DOHH2 (cell line): ENCODE measurements at regions not wholly inside any gene's neighbourhood (a gene's known extent, or its start where the extent isn't known, plus 50 kb on each side); places are given as distances from the start of the nearest gene placed in this dataset.
"Not testable (repeated sequence)": the region's sequence is repeated elsewhere in the genome, so short reads cannot be mapped to it uniquely, and the experiment has no call there.

Experiments
- H3F3A ChIP-seq: fragments of 200-600 bp; sonication (generic), shearing (Covaris generic); 2 replicates; pipeline ENCODE4 v1.6.0; 2016; ENCODE audit warnings: antibody characterized with exemption, mild to moderate bottlenecking; ENCODE audit not compliant: control insufficient read depth, insufficient read depth
- H3K27ac ChIP-seq: fragments of 200-600 bp; sonication (generic); 2 replicates; pipeline ENCODE4 v1.5.1; 2014; ENCODE audit warnings: low read depth, mild to moderate bottlenecking, low read length, moderate library complexity
- H3K27me3 ChIP-seq: fragments of 200-600 bp; sonication (generic); 2 replicates; pipeline ENCODE4 v1.6.1; 2014; ENCODE audit warnings: mild to moderate bottlenecking, low read length, mixed read lengths; ENCODE audit not compliant: control insufficient read depth
- H3K36me3 ChIP-seq: fragments of 200-600 bp; sonication (generic); 2 replicates; pipeline ENCODE4 v1.6.1; 2014; ENCODE audit warnings: mild to moderate bottlenecking, low read length, moderate library complexity, mixed read lengths; ENCODE audit not compliant: control insufficient read depth
- H3K4me1 ChIP-seq: fragments of 200-600 bp; sonication (generic); 2 replicates; pipeline ENCODE4 v1.6.1; 2014; ENCODE audit warnings: mild to moderate bottlenecking, low read length, mixed read lengths; ENCODE audit not compliant: control insufficient read depth
- H3K4me2 ChIP-seq: fragments of 200-600 bp; sonication (generic); 2 replicates; pipeline ENCODE4 v1.6.0; 2014; ENCODE audit warnings: mild to moderate bottlenecking, low read length, moderate library complexity
- H3K4me3 ChIP-seq: fragments of 200-600 bp; sonication (generic); 2 replicates; pipeline ENCODE4 v1.5.1; 2014; ENCODE audit warnings: mild to moderate bottlenecking, low read length, mixed read lengths
- H3K79me2 ChIP-seq: fragments of 200-600 bp; sonication (generic); 2 replicates; pipeline ENCODE4 v1.6.1; 2014; ENCODE audit warnings: mild to moderate bottlenecking, low read length, mixed read lengths; ENCODE audit not compliant: control insufficient read depth
- H3K9me2 ChIP-seq: fragments of 200-600 bp; sonication (generic); replicated peaks from 2 replicates; pipeline ENCODE4 v1.6.1; 2014; ENCODE audit warnings: mild to moderate bottlenecking, low read length, mixed read lengths; ENCODE audit not compliant: control insufficient read depth
- H3K9me3 ChIP-seq: fragments of 200-600 bp; sonication (generic); 2 replicates; pipeline ENCODE4 v1.6.1; 2014; ENCODE audit warnings: antibody characterized with exemption, low read length, mixed read lengths; ENCODE audit not compliant: control insufficient read depth, insufficient read depth
- H4K20me1 ChIP-seq: fragments of 200-600 bp; sonication (generic); 2 replicates; pipeline ENCODE4 v1.6.0; 2014; ENCODE audit warnings: low read depth, mild to moderate bottlenecking, antibody characterized with exemption, low read length, moderate library complexity; ENCODE audit not compliant: control insufficient read depth, insufficient read depth
- EZH2phosphoT487 ChIP-seq: fragments of 200-600 bp; sonication (generic); IDR thresholded peaks from 2 replicates; pipeline ENCODE4 v1.6.1; 2017; ENCODE audit warnings: borderline replicate concordance, mild to moderate bottlenecking, antibody characterized with exemption, low read length, moderate library complexity, mixed read lengths
- TF ChIP-seq, protein P1 (sequence below): fragments of 200-600 bp; sonication (generic); IDR thresholded peaks from one replicate; pipeline ENCODE4 v1.5.1; 2014; ENCODE audit warnings: antibody characterized with exemption, mild to moderate bottlenecking, low read depth, low read length; ENCODE audit not compliant: poor library complexity, severe bottlenecking

DNA sequence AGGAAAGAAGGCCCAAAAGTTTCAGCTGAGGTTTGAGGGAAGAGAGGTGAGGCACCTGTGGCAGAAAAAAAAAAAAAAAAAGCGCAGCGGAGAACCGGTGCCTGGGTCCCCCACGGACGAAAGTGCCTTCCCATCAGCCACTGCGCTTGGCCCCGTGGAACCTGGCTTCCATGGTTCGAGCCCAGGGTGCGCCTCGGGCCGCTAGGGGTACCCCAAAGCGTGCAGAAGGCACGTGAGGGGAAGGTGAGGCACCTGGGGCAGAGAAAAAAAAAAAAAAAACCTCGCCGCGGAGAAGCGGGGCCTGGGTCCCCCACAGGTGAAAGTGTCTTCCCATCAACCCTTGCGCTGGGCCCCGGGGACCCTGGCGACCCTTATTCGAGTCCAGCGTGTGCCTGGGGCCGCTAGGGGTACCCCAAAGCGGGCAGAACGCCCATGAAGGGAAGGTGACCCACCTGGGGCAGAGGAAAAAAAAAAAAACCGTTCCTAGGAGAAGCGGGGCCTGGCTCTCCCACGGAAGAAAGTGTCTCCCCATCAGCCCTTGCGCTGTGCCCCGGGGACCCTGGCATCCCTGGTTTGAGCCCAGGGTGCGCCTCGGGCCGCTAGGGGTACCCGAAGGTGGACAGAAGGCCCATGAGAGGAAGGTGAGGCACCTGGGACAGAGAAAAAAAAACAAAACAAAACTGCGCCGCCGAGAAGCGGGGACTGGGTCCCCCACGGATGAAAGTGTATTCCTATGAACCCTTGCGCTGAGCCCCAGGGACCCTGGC, 228.6 kb downstream of the CCDC74A start:
- H3K9me2 ChIP-seq = no peaks in the 10 kb centered on the region
- H3K79me2 ChIP-seq = no peaks in the 10 kb centered on the region
- H3K4me2 ChIP-seq = no peak overlapping the region
- no peak overlapping the region for H3K4me3 ChIP-seq
- H3K9me3 ChIP-seq = peaks cover 3% of the 10 kb centered on the region; the same call in 1 of the 2 replicates
- H4K20me1 ChIP-seq = no peaks in the 10 kb centered on the region
- TF ChIP-seq EZH2phosphoT487 = no peak
- TF ChIP-seq, protein P1, sequence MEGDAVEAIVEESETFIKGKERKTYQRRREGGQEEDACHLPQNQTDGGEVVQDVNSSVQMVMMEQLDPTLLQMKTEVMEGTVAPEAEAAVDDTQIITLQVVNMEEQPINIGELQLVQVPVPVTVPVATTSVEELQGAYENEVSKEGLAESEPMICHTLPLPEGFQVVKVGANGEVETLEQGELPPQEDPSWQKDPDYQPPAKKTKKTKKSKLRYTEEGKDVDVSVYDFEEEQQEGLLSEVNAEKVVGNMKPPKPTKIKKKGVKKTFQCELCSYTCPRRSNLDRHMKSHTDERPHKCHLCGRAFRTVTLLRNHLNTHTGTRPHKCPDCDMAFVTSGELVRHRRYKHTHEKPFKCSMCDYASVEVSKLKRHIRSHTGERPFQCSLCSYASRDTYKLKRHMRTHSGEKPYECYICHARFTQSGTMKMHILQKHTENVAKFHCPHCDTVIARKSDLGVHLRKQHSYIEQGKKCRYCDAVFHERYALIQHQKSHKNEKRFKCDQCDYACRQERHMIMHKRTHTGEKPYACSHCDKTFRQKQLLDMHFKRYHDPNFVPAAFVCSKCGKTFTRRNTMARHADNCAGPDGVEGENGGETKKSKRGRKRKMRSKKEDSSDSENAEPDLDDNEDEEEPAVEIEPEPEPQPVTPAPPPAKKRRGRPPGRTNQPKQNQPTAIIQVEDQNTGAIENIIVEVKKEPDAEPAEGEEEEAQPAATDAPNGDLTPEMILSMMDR = no peak
- no peak overlapping the region for H3K27ac ChIP-seq
- H3K36me3 ChIP-seq = no peaks in the 10 kb centered on the region
- no peaks in the 10 kb centered on the region for H3F3A ChIP-seq
- no peaks in the 10 kb centered on the region for H3K4me1 ChIP-seq
- no peaks in the 10 kb centered on the region for H3K27me3 ChIP-seq

DNA sequence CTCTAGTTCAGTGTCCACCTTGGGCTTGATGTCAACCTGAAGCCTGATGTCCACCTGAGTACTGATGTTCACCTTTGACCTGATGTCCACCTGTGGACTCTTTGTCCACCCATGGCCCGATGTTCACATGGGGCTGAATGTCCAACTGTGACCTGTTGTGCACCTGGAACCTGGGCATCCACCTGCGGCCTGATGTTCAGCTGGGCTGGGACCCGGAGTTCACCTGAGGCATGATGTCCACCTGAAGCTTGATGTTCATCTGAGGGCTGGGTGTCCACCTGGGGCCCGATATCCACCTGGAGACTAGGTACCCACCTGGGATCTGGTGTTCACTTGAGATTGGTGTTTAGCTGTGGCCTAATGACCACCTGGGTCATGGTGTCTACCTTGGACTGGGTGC, 231.3 kb downstream of the CCDC74A start:
- H3K27me3 ChIP-seq, H3F3A ChIP-seq, H3K4me2 ChIP-seq, H3K4me3 ChIP-seq, H3K79me2 ChIP-seq, H3K27ac ChIP-seq, H3K4me1 ChIP-seq, H3K9me2 ChIP-seq, H4K20me1 ChIP-seq, H3K9me3 ChIP-seq, H3K36me3 ChIP-seq: not testable (repeated sequence)

DNA sequence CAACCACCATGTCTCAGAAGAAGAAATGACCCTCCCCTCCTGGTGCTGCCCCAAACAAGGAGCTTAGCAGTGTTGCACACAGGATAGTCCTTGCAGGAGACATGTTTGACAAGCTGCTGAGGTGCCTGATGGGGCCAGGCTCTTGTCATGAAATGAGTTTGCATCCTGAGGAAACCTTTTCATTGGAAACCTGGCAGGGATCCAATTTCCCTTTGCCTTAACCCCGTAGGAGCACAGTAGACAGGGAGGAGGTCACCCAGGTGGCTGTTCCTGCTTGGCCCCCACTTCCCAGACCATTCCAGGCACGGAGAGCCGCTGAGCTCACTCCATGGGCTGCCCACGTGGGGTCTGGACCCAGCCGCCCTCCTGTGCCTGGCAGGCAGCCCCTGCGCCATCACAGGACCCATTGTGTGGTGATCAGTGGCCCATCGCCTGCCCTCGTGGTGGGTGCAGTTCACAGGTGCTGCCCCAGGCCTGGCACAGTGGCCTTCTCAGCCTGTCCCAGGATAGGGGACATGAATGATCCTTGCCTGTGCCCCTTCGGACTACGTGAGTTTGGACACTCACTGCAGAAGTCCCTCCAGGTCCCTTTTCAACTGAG, 247.4 kb downstream of the CCDC74A start:
- not testable (repeated sequence) for H3F3A ChIP-seq, H3K79me2 ChIP-seq, H3K9me3 ChIP-seq, H3K4me3 ChIP-seq, H3K9me2 ChIP-seq, H3K4me2 ChIP-seq, H4K20me1 ChIP-seq, H3K4me1 ChIP-seq, H3K27me3 ChIP-seq, H3K27ac ChIP-seq, H3K36me3 ChIP-seq

DNA sequence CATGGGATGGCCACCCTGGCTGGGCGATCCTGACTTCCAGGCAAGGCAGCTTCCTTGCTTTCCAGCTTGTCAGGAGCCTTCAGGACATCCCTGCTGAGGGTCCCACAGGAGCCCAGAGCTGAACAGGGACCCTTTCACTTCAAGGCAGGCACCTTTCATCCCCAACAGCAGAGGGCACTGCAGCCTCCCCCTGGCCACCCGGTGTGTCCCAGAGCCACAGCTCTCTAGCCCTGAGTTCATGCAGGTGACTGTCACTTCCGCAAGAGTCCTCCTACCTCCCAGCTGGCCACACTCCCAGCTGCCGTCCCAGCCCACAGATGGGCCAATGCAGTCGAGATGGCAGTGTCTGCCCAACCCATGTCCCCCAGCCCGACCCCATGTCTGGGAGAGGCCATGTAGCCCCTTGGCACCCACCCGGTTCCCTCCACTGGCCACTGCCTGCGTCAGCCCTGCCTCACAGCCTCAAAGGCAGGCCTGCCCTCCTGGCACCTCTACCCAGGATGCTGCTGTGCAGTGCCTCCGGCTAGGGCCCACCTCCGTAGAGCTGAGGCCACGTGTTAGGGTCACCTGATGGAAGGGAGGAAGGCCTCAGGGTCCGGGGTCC, 248.3 kb downstream of the CCDC74A start:
- H3K36me3 ChIP-seq, H3K4me1 ChIP-seq, H4K20me1 ChIP-seq, H3K27me3 ChIP-seq, H3F3A ChIP-seq, H3K9me2 ChIP-seq, H3K9me3 ChIP-seq, H3K79me2 ChIP-seq, H3K4me2 ChIP-seq, H3K4me3 ChIP-seq, H3K27ac ChIP-seq: not testable (repeated sequence)
- TF ChIP-seq, protein P1 = peak; percentile 19

DNA sequence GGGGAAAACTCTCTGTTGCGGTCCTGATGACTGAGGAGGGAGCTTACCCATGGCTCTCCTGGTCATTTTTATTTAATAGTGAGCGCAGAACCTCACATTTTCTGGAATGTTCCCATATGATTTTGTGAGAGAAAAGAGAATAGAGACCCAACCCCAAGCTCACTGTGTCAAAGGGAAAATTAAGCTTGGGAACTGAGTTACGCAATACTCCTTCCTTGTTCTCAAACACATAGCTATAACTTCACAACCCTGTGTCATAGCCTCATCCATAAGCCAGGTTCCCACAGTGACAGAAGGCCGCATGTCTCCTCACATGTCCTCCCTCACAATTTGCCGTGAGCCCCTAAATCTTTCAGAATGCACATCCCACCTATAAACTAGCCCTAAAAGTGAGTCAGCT, 252.8 kb downstream of the CCDC74A start:
- H3K4me2 ChIP-seq, H3K4me1 ChIP-seq, H3K27me3 ChIP-seq, H3K9me3 ChIP-seq, H3K36me3 ChIP-seq, H4K20me1 ChIP-seq, H3K79me2 ChIP-seq, H3F3A ChIP-seq, H3K4me3 ChIP-seq, H3K27ac ChIP-seq, H3K9me2 ChIP-seq: not testable (repeated sequence)
